ENCODE measurements at regions not wholly inside any gene's neighbourhood (a gene's known extent, or its start where the extent isn't known, plus 50 kb on each side); places are given as distances from the start of the nearest gene placed in this dataset.

DNA sequence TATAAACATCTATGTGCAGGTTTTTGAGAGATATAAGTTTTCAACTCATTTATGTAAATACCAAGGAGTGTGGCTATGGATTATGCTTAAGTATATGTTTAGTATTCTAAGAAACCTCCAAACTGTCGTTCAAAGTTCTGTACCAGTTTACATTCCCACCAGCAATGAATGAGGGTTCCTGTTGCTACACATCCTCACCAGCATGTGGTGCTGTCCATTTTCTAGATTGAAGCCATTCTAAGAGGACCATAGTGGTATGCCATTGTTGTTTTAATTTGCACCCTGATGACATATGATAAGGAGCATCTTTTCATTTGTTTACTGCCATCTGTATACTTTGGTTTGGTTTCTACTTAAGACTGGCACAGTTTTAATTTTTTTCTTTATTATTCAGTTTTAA lies 2097.9 kb downstream of the LRRC4C start:
- TF ChIP-seq CTCF (IDR thresholded peaks at IDR 0.05; ENCODE audit: insufficient read depth, low read length), result no peak
- no peak for TF ChIP-seq POLR2AphosphoS5 (IDR thresholded peaks at IDR 0.05; ENCODE audit: low read depth)
- TF ChIP-seq GABPA (IDR thresholded peaks at IDR 0.05; ENCODE audit: low read depth), result no peak
- TF ChIP-seq, protein P1, sequence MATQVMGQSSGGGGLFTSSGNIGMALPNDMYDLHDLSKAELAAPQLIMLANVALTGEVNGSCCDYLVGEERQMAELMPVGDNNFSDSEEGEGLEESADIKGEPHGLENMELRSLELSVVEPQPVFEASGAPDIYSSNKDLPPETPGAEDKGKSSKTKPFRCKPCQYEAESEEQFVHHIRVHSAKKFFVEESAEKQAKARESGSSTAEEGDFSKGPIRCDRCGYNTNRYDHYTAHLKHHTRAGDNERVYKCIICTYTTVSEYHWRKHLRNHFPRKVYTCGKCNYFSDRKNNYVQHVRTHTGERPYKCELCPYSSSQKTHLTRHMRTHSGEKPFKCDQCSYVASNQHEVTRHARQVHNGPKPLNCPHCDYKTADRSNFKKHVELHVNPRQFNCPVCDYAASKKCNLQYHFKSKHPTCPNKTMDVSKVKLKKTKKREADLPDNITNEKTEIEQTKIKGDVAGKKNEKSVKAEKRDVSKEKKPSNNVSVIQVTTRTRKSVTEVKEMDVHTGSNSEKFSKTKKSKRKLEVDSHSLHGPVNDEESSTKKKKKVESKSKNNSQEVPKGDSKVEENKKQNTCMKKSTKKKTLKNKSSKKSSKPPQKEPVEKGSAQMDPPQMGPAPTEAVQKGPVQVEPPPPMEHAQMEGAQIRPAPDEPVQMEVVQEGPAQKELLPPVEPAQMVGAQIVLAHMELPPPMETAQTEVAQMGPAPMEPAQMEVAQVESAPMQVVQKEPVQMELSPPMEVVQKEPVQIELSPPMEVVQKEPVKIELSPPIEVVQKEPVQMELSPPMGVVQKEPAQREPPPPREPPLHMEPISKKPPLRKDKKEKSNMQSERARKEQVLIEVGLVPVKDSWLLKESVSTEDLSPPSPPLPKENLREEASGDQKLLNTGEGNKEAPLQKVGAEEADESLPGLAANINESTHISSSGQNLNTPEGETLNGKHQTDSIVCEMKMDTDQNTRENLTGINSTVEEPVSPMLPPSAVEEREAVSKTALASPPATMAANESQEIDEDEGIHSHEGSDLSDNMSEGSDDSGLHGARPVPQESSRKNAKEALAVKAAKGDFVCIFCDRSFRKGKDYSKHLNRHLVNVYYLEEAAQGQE (IDR thresholded peaks at IDR 0.05; ENCODE audit: insufficient replicate concordance, low read depth), result no peak

All from HL-60 (cell line).